ENCODE measurements at regions not wholly inside any gene's neighbourhood (a gene's known extent, or its start where the extent isn't known, plus 50 kb on each side); places are given as distances from the start of the nearest gene placed in this dataset.

GRCh38 chr6:95519228-95520037 lies 57.9 kb upstream of the MANEA start:
- Histone ChIP-seq H3K9ac (replicated peaks; ENCODE audit: extremely low read depth, insufficient read depth, low read length) (no peak overlapping the region), H3K36me3 (ENCODE audit: control insufficient read depth in 2 of 2, extremely low read depth in 1 of 2, insufficient read depth in 2 of 2, low read length in 2 of 2) (no peaks in the 10 kb centered on the region), H3K27ac (ENCODE audit: insufficient read depth, low read depth, low read length) (no peak overlapping the region), H3K4me3 (replicated peaks in 1 of 3; ENCODE audit: insufficient read depth in 1 of 3, low read depth in 1 of 3, low read length in 3 of 3) (no peak overlapping the region), H3K79me2 (ENCODE audit: control insufficient read depth, insufficient read depth, low read length) (no peaks in the 10 kb centered on the region), H3K9me3 (replicated peaks; ENCODE audit: control insufficient read depth, insufficient read depth, low read length) (no peaks in the 10 kb centered on the region), H4K20me1 (replicated peaks; ENCODE audit: control insufficient read depth, extremely low read depth, insufficient read depth, low read length) (no peaks in the 10 kb centered on the region), H3K4me1 (ENCODE audit: control insufficient read depth, extremely low read depth, insufficient read depth, low read length) (no peaks in the 10 kb centered on the region), H3K27me3 (ENCODE audit: control insufficient read depth in 2 of 2, insufficient read depth in 2 of 2, low read length in 2 of 2) (no peaks in the 10 kb centered on the region), H3K9me1 (replicated peaks; ENCODE audit: control insufficient read depth, extremely low read depth, insufficient read depth, low read length) (no peaks in the 10 kb centered on the region), H2AFZ (ENCODE audit: low read depth, low read length) (no peak overlapping the region), H3K4me2 (ENCODE audit: insufficient read depth, low read length) (no peak overlapping the region)
- CTCF ChIA-PET: no interaction called here
- FAIRE-seq: no peak
- DNase-seq (ENCODE audit: low read depth, low spot score): no peak
- intact Hi-C loops (cut with micrococcal nuclease): no loop called here
- TF ChIP-seq, protein P1, sequence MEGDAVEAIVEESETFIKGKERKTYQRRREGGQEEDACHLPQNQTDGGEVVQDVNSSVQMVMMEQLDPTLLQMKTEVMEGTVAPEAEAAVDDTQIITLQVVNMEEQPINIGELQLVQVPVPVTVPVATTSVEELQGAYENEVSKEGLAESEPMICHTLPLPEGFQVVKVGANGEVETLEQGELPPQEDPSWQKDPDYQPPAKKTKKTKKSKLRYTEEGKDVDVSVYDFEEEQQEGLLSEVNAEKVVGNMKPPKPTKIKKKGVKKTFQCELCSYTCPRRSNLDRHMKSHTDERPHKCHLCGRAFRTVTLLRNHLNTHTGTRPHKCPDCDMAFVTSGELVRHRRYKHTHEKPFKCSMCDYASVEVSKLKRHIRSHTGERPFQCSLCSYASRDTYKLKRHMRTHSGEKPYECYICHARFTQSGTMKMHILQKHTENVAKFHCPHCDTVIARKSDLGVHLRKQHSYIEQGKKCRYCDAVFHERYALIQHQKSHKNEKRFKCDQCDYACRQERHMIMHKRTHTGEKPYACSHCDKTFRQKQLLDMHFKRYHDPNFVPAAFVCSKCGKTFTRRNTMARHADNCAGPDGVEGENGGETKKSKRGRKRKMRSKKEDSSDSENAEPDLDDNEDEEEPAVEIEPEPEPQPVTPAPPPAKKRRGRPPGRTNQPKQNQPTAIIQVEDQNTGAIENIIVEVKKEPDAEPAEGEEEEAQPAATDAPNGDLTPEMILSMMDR (IDR thresholded peaks at IDR 0.05; ENCODE audit: extremely low read depth in 1 of 2, insufficient read depth in 1 of 2, low read depth in 1 of 2, low read length in 2 of 2): no peak
- no peak for TF ChIP-seq GATA2 (IDR thresholded peaks at IDR 0.05; ENCODE audit: insufficient read depth, insufficient read length, low read depth, low read length)
- no peak for TF ChIP-seq JUN (IDR thresholded peaks at IDR 0.05; ENCODE audit: borderline replicate concordance, insufficient read depth, insufficient read length, low read depth)
- TF ChIP-seq, protein P2, sequence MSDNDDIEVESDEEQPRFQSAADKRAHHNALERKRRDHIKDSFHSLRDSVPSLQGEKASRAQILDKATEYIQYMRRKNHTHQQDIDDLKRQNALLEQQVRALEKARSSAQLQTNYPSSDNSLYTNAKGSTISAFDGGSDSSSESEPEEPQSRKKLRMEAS (IDR thresholded peaks at IDR 0.05; ENCODE audit: insufficient read depth, insufficient read length): no peak
- TF ChIP-seq MYC (IDR thresholded peaks at IDR 0.05; ENCODE audit: low read depth, low read length): no peak
- no peak for TF ChIP-seq EZH2 (IDR thresholded peaks at IDR 0.05; ENCODE audit: borderline replicate concordance, low read depth, low read length, severe bottlenecking)
- no peak for TF ChIP-seq FOS (IDR thresholded peaks at IDR 0.05; ENCODE audit: borderline replicate concordance, insufficient read depth, low read length)
- no peak for TF ChIP-seq POLR2A (IDR thresholded peaks at IDR 0.05; ENCODE audit: low read depth, low read length)
- TF ChIP-seq POLR2AphosphoS5 (IDR thresholded peaks at IDR 0.05; ENCODE audit: insufficient read depth, low read depth, low read length): no peak
- POLR2A ChIA-PET: no interaction called here
- no TSS peak for BruUV-seq (replicated peaks)
- dilution Hi-C loops (cut with MboI; ENCODE audit: extremely low pct_ligation_motif_present, low sequenced_read_pairs): no loop called here

Data from endothelial cell of umbilical vein (primary cell).